ENCODE measurements at regions not wholly inside any gene's neighbourhood (a gene's known extent, or its start where the extent isn't known, plus 50 kb on each side); places are given as distances from the start of the nearest gene placed in this dataset.

- no peak for TF ChIP-seq CTCF (conservative IDR thresholded peaks at IDR 0.05; ENCODE audit: control insufficient read depth, insufficient read depth, low read depth, low read length)
- no peak for DNase-seq (ENCODE audit: low read depth)
- no peak overlapping the region for H3K4me3 ChIP-seq (ENCODE audit: control insufficient read depth, low read depth, low read length)
Observed at GRCh38 chr21:16427587-16428087, 697.9 kb downstream of the USP25 start.

- DNase-seq (ENCODE audit: low read depth): no peak
- no peak for TF ChIP-seq CTCF (conservative IDR thresholded peaks at IDR 0.05; ENCODE audit: control insufficient read depth, insufficient read depth, low read depth, low read length)
- H3K4me3 ChIP-seq (ENCODE audit: control insufficient read depth, low read depth, low read length): no peak overlapping the region
Observed at GRCh38 chr21:16437586-16437985, 707.8 kb downstream of the USP25 start.

- no peak for TF ChIP-seq CTCF (conservative IDR thresholded peaks at IDR 0.05; ENCODE audit: control insufficient read depth, insufficient read depth, low read depth, low read length)
- no peak overlapping the region for H3K4me3 ChIP-seq (ENCODE audit: control insufficient read depth, low read depth, low read length)
- DNase-seq (ENCODE audit: low read depth): no peak
Observed at GRCh38 chr21:16438761-16439160, 709.0 kb downstream of the USP25 start.

- no peak for DNase-seq (ENCODE audit: low read depth)
- TF ChIP-seq CTCF (conservative IDR thresholded peaks at IDR 0.05; ENCODE audit: control insufficient read depth, insufficient read depth, low read depth, low read length): no peak
- no peak overlapping the region for H3K4me3 ChIP-seq (ENCODE audit: control insufficient read depth, low read depth, low read length)
Observed at GRCh38 chr21:16441789-16442188, 712.0 kb downstream of the USP25 start.

GRCh38 chr21:16454399-16454798 is 724.6 kb downstream of the USP25 start:
- peak; percentile 50 for TF ChIP-seq CTCF (conservative IDR thresholded peaks at IDR 0.05; ENCODE audit: control insufficient read depth, insufficient read depth, low read depth, low read length)
- H3K4me3 ChIP-seq (ENCODE audit: control insufficient read depth, low read depth, low read length): no peak overlapping the region
- peak; percentile 37 for DNase-seq (ENCODE audit: low read depth)

- no peak for TF ChIP-seq CTCF (conservative IDR thresholded peaks at IDR 0.05; ENCODE audit: control insufficient read depth, insufficient read depth, low read depth, low read length)
Observed at GRCh38 chr21:16455526-16455925, 725.7 kb downstream of the USP25 start.

GRCh38 chr21:16455978-16456377 is 726.2 kb downstream of the USP25 start:
- TF ChIP-seq CTCF (conservative IDR thresholded peaks at IDR 0.05; ENCODE audit: control insufficient read depth, insufficient read depth, low read depth, low read length): no peak
- H3K4me3 ChIP-seq (ENCODE audit: control insufficient read depth, low read depth, low read length): no peak overlapping the region

More at GRCh38 chr21:16455526-16455925, 725.7 kb downstream of the USP25 start:
- H3K4me3 ChIP-seq (ENCODE audit: control insufficient read depth, low read depth, low read length): no peak overlapping the region
- DNase-seq (ENCODE audit: low read depth): no peak

More at GRCh38 chr21:16455978-16456377, 726.2 kb downstream of the USP25 start:
- peak; percentile 21 for DNase-seq (ENCODE audit: low read depth)

All from fibroblast of mammary gland (primary cell).